K562 (cell line): ENCODE measurements at regions not wholly inside any gene's neighbourhood (a gene's known extent, or its start where the extent isn't known, plus 50 kb on each side); places are given as distances from the start of the nearest gene placed in this dataset.

ENCODE experiments used
- BHLHE40 ChIP-seq: IDR thresholded peaks from 2 replicates; pipeline ENCODE4 v1.6.1; 2011; ENCODE audit warnings: low read length, improper control_type of control experiment
- CEBPB ChIP-seq: fragments of 450-650 bp; IDR thresholded peaks from 2 replicates; pipeline ENCODE4 v1.6.1; 2016; ENCODE audit warnings: missing genetic modification characterization, missing compliant biosample characterization
- CEBPG ChIP-seq, 3 experiments: fragments of 200-800 bp in 1 of 3; sonication (Bioruptor generic) in 1 of 3; sonication (generic) in 1 of 3; formaldehyde crosslinking in 1 of 3; IDR thresholded peaks in 2 of 3; conservative IDR thresholded peaks in 1 of 3; 2 replicates each; pipeline versions ENCODE4 v1.6.1 to v1.8.0; 2016 to 2022; ENCODE audit warnings: missing compliant biosample characterization in 2 of 3, missing genetic modification characterization in 2 of 3, mild to moderate bottlenecking in 1 of 3, missing genetic modification reagents in 1 of 3
- ELF1 ChIP-seq: fragments of 200-800 bp; sonication (Bioruptor generic); IDR thresholded peaks from 2 replicates; pipeline ENCODE4 v1.6.1; 2016; ENCODE audit warnings: missing genetic modification characterization, missing compliant biosample characterization
- ETV6 ChIP-seq, 3 experiments: fragments of 150-350 bp in 1 of 3; sonication (generic) in 1 of 3; formaldehyde crosslinking in 1 of 3; IDR thresholded peaks; 2 replicates each; pipeline versions ENCODE4 v1.6.1 to v1.8.0; 2014 to 2022; ENCODE audit warnings: borderline replicate concordance in 2 of 3, low read depth in 2 of 3, antibody characterized with exemption in 1 of 3, low read length in 1 of 3, mild to moderate bottlenecking in 1 of 3, missing genetic modification reagents in 1 of 3
- FOXJ3 ChIP-seq: sonication (generic); formaldehyde crosslinking; IDR thresholded peaks from 2 replicates; pipeline ENCODE4 v1.4.0; 2020; ENCODE audit warnings: mild to moderate bottlenecking, missing genetic modification reagents
- GTF2F1 ChIP-seq: IDR thresholded peaks from 2 replicates; pipeline ENCODE4 v1.6.1; 2011; ENCODE audit warnings: low read depth, low read length, improper control_type of control experiment
- NELFE ChIP-seq: IDR thresholded peaks from 2 replicates; pipeline ENCODE4 v1.6.1; 2011; ENCODE audit warnings: mild to moderate bottlenecking; ENCODE audit not compliant: insufficient read depth, insufficient read length
- NFE2 ChIP-seq: IDR thresholded peaks from 2 replicates; pipeline ENCODE4 v1.6.1; 2014; ENCODE audit warnings: antibody characterized with exemption, low read depth
- PML ChIP-seq: IDR thresholded peaks from 2 replicates; pipeline ENCODE4 v1.6.1; 2012; ENCODE audit warnings: low read length, inconsistent platforms
- SOX6 ChIP-seq: fragments of 450-650 bp; IDR thresholded peaks from 2 replicates; pipeline ENCODE4 v1.6.1; 2014; ENCODE audit warnings: mild to moderate bottlenecking
- STAT5B ChIP-seq: fragments of 250-450 bp; sonication (Bioruptor Pico); IDR thresholded peaks from 2 replicates; pipeline ENCODE4 v1.8.0; 2021; ENCODE audit warnings: mild to moderate bottlenecking, inconsistent platforms
- TCFL5 ChIP-seq: fragments of 250-450 bp; sonication (Bioruptor Pico); conservative IDR thresholded peaks from 2 replicates; pipeline ENCODE4 v1.6.1; 2021; ENCODE audit warnings: mild to moderate bottlenecking, moderate library complexity, matching md5 sums
- TRIM24 ChIP-seq, 2 experiments: fragments of 450-650 bp; IDR thresholded peaks; 2 replicates each; pipeline ENCODE4 v1.6.1; 2016
- ZNF143 ChIP-seq: sonication (generic); formaldehyde crosslinking; IDR thresholded peaks from 2 replicates; pipeline ENCODE4 v1.9.0; 2022; ENCODE audit warnings: mild to moderate bottlenecking, missing genetic modification reagents
- TF ChIP-seq, protein P1 (sequence below): fragments of 450-650 bp; IDR thresholded peaks from 2 replicates; pipeline ENCODE4 v1.6.1; 2016; ENCODE audit warnings: missing biosample characterization, missing genetic modification characterization
- TF ChIP-seq, protein P2 (sequence below): conservative IDR thresholded peaks from 2 replicates; pipeline ENCODE4 v1.6.1; 2011; ENCODE audit warnings: low read depth, mild to moderate bottlenecking, low read length; ENCODE audit not compliant: control insufficient read depth

DNA sequence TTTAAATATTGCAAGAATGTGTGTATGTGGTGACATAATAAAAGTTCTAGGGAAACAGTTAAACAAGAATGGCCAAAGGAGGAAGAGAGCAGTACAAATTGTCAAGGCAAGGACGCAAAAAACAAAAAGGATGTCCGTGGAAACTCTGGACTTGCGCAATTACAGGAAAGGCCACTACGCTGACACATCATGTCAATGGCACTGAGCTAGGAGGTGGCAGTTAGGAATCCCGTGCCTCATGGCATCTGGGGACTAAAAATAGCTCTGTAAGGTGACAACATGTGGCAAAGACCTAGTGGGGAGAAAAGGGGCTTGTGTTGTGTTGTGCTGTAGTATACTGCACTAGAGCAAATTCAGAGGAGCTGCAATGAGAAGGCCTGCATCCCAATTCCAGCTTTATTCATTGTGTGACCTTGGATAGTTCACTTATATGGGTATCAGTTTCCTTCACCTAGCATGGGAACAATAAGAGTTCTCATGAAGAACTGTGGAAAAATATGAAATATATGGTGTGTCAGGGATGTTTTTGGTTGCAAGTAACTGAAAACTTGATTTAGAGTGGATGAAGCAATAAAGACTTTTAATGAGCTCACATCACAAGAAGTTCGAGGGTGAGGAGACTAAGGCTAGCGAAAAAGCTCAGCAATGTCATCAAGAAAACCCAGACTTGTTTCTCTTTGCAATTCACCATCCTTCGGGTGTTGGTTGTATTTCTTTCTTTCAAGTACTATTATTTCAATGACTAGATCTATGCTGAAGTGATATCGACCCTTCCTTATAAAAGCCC lies 124.1 kb upstream of the STC2 start (continued):
- TF ChIP-seq, protein P1, sequence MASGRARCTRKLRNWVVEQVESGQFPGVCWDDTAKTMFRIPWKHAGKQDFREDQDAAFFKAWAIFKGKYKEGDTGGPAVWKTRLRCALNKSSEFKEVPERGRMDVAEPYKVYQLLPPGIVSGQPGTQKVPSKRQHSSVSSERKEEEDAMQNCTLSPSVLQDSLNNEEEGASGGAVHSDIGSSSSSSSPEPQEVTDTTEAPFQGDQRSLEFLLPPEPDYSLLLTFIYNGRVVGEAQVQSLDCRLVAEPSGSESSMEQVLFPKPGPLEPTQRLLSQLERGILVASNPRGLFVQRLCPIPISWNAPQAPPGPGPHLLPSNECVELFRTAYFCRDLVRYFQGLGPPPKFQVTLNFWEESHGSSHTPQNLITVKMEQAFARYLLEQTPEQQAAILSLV (tag) = peak; percentile 41; the same call in 1 of the 2 replicates
- TF ChIP-seq CEBPG (CRISPR knock-in tag; IDR thresholded peaks at IDR 0.05) (peak; percentile 47; the same call in 1 of the 2 replicates), CEBPG (tag; conservative IDR thresholded peaks at IDR 0.05 in 1 of 2, IDR thresholded peaks at IDR 0.05 in 1 of 2) (peak; percentile 80 to 86), ZNF143 (CRISPR knock-in tag) (no peak), ELF1 (tag) (no peak), GTF2F1 (no peak), STAT5B (CRISPR knock-in tag) (no peak), PML (no peak), NFE2 (no peak), CEBPB (tag) (peak; percentile 94), FOXJ3 (CRISPR knock-in tag) (no peak), TCFL5 (CRISPR knock-in tag) (no peak), NELFE (no peak), TRIM24 (IDR thresholded peaks at IDR 0.05) (peak in 1 of 2 experiments; percentile 23; a peak in 1 of 4 replicates), SOX6 (no peak), BHLHE40 (0 out of 2 replicates have a peak, but pooled peaks have one; percentile 32), ETV6 (IDR thresholded peaks at IDR 0.05; ENCODE audit: borderline replicate concordance in 1 of 2, low read depth in 2 of 2, low read length in 1 of 2) (no peak), ETV6 (CRISPR knock-in tag; IDR thresholded peaks at IDR 0.05; ENCODE audit: borderline replicate concordance) (no peak)
- TF ChIP-seq, protein P2, sequence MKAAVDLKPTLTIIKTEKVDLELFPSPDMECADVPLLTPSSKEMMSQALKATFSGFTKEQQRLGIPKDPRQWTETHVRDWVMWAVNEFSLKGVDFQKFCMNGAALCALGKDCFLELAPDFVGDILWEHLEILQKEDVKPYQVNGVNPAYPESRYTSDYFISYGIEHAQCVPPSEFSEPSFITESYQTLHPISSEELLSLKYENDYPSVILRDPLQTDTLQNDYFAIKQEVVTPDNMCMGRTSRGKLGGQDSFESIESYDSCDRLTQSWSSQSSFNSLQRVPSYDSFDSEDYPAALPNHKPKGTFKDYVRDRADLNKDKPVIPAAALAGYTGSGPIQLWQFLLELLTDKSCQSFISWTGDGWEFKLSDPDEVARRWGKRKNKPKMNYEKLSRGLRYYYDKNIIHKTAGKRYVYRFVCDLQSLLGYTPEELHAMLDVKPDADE = no peak
